Stimulated activated CD4-positive, alpha-beta T cell treated with anti-CD3 and anti-CD28 coated beads, TNF-alpha, amount 100 ng/mL, for 4 hours (primary cell): ENCODE measurements at regions not wholly inside any gene's neighbourhood (a gene's known extent, or its start where the extent isn't known, plus 50 kb on each side); places are given as distances from the start of the nearest gene placed in this dataset.
"Not testable (repeated sequence)": the region's sequence is repeated elsewhere in the genome, so short reads cannot be mapped to it uniquely, and the experiment has no call there.

Experiments
- DNase-seq, 3 experiments: peaks; one replicate each; pipeline ENCODE4 v3.0.0-alpha.2; 2020; ENCODE audit warnings: low read depth in 3 of 3

- no peak for DNase-seq
These were observed 1400.0 kb upstream of the ALCAM start for GRCh38 chr3:103966749-103967148.

DNA sequence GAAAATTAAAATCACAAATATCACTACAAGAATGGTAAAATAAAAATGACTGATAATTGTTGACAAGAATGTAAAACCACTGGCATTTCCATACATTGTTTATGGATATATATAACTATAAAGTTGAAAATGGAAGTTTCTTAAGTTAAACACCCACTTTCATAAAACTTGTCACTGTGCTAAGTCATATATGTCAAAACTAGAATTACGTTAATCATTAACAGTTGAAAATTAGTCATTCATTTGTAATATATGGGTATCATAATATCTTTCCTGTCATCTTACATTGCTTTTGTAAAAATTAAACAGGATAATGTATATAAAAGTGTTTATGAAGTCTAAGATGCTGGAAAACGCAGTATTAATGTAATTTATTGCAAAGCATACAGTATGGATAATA, 1398.6 kb upstream of the ALCAM start:
- DNase-seq: no peak

GRCh38 chr3:103968751-103969150, 1398.0 kb upstream of the ALCAM start:
- DNase-seq: no peak

DNA sequence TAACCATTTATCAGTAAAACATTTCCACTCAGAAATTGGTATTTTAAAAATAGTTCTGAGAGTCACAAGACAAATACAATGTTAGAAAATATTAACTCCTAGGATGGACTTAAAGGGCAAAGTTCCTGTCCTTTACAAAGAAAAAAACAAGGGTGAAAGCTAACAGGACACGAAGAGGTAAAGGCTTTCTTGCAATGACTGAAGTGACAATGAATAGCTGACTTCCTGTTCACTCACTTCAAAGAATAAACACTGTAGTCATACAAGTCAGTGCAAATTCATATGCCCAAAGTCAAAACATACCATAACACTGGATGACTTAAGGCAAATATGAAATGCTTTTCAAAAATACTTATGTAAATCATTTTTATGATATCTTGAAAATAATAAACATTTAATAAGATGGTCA, 1389.8 kb upstream of the ALCAM start:
- no peak for DNase-seq

DNA sequence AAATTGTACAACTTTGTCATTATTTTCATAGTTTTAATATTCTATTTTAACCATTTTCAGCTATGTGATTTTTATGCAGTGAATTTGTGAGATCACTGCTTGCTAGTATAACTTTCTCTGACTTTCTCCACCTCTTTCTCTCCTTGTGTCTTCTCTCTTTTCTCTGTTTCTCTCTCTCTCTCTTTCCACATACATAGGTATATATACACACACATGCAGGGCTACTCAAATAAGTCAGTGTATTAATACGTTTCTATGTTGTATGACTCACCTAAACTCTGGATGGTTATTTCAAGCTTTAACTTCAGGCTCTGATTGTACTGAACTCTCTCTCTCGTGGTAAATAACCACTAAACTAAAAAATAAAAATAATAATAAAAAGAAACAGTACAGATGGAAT, 1389.3 kb upstream of the ALCAM start:
- no peak for DNase-seq

- DNase-seq: no peak
These were observed 1375.1 kb upstream of the ALCAM start for GRCh38 chr3:103991461-103992115.

- no peak for DNase-seq
These were observed 1374.2 kb upstream of the ALCAM start for GRCh38 chr3:103992469-103992868.

- no peak for DNase-seq
These were observed 1361.8 kb upstream of the ALCAM start for GRCh38 chr3:104004956-104005355.

DNA sequence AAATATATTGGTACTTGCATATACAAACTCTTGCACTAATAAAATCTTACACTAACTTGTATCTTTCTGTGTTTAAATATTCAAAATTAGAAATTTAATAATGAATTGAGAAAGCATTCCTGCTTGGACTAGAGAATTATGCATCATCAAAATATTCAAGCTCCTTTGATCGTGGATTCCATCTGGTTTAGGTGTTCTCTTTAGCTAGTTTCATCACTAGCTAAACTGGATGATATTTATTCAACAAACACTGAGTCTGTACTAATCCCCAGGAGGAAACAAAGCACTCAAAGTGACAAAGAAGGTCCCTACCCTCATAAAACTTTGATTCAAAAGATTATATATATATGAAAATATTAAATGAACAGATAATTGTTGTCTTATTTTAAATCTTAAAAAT, 1360.9 kb upstream of the ALCAM start:
- DNase-seq: no peak

GRCh38 chr3:104018541-104018940, 1348.2 kb upstream of the ALCAM start:
- DNase-seq: no peak

DNA sequence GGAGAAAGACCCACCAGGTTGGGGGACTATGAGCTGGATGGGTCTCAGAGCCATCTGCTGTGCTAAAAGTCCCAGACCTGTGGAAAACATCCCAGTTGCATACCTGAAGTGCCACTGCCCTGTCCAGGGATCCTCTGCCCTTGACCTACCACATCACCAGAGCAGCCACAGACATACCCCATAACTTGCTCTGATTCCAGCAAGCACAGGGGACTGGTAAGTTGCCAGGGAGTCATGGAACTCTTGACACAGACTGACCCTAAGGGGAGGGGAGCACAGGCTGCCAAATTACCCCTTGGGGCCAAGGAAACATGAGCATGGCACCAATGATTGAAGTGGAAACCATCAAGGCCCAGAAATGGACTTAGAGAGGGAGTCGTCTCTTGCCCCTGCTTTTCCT, 1335.1 kb upstream of the ALCAM start:
- DNase-seq: no peak

DNA sequence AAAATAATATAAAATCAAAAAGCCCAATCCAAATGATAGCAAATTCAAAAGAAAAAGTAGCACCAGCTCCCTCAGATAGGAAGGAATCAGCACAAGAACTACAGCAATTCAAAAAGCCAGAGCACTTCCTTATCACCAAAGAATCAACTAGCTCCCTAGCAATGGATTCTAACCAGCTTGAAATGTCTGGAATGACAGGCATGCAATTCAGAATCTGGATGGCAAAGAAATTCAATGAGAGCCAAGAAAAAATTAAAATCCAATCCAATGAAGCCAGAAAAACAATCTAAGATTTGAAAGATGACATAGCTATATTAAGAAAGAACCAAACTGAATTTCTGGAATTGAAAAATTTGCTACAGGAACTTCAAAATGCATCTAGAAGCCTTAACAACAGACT, 1334.4 kb upstream of the ALCAM start:
- DNase-seq: no peak

- no peak for DNase-seq
These were observed 1325.8 kb upstream of the ALCAM start for GRCh38 chr3:104040896-104041295.

- not testable (repeated sequence) for DNase-seq
These were observed 1323.6 kb upstream of the ALCAM start for GRCh38 chr3:104043001-104043543.

DNA sequence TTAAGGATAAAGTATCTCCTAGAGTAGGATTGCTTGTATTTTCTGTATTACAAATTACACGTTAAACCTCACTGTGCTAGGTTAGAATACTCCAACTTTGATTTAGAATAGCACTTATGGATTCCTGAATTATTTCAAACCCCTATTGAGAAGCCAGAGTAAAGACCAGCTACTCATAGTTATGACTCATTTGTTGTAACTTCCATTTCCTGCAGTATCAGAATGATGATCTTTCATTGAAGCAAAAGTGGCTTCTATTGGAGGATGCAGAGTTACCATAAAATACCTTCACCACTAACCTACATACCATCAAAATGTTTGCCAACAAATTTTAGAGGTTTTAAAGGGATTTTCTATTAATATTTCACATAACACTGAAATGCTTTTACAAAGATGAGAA, 1322.7 kb upstream of the ALCAM start:
- no peak for DNase-seq

DNA sequence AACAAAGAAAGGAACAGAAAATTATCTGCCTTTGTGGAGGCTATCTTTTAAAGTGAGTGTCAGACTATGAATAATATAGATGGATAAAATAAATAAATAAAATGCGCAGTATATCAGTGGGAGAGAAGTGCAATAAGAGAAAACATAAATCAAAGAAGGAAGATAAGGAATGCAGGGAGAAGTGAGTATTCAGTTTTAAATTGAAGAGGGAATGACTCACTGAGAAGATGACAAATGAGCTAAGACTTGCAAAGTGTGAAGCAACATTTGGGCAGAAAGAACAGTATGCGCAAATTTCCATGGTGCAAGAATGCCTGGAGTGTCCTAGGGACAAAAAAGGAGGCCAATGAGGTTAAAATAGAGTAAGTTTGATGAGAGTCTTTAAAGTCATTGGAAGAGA, 1300.1 kb upstream of the ALCAM start:
- DNase-seq: no peak

DNA sequence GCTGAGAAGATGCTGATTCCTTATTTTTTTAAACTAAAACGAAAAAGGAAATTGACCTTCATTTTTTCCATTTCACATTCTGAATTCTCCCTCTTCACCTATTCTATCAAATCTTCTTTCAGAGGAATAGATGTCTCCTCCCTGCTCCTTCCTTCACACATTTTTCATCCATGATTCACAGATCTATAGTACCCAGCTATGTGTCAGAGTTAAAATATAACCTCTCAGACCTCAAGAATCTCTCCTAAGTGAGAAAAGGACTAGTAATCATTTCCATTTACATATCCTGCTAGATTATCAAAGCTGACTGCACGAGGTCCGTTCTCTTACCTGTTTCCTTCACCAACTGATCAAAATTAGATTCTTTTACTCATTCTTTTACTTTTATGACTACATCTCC, 1297.6 kb upstream of the ALCAM start:
- no peak for DNase-seq

GRCh38 chr3:104070906-104071305, 1295.8 kb upstream of the ALCAM start:
- DNase-seq: no peak

- DNase-seq: no peak
These were observed 1286.6 kb upstream of the ALCAM start for GRCh38 chr3:104080088-104080626.

DNA sequence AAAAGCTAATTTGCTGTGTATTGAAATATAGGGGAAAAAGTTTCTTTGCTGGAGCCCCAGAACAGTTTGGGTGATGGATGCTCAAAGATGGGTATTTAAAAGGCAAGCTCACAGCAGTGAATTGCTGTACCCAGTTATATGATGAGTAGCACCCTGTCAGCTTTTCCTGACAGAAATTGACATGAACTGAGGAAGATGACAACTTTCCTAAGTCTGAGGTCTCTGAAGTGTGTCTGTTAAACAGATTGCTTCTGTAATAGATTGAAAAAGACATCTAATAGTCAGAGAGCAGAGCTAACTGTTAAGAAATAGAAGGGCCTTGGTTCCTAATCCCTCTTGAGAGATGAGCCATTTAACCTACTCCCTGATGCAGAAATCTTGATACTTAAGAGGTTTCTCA, 1278.0 kb upstream of the ALCAM start:
- no peak for DNase-seq

- not testable (repeated sequence) for DNase-seq
These were observed 1276.7 kb upstream of the ALCAM start for GRCh38 chr3:104089987-104090386.

- DNase-seq: no peak
These were observed 1265.0 kb upstream of the ALCAM start for GRCh38 chr3:104101736-104102135.

GRCh38 chr3:104102386-104102785, 1264.3 kb upstream of the ALCAM start:
- DNase-seq: no peak

DNA sequence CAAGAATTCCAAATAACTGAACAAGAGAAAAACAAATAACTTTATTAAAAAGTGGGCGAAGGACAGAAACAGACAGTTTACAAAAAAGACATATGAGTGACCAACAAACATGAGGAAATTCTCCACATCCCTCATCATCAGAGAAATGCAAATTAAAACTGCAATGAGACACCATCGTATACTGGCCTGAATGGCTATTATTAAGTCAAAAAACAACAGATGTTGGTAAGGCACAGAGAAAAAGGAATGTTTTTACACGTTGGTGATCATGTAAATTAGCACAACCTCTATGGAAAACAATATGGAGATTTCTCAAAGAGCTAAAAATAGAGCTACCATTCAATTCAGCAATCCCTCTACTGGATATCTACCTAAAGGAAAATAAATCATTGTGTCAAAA, 1260.4 kb upstream of the ALCAM start:
- DNase-seq: no peak
